ENCODE measurements at regions not wholly inside any gene's neighbourhood (a gene's known extent, or its start where the extent isn't known, plus 50 kb on each side); places are given as distances from the start of the nearest gene placed in this dataset.
"Not testable (repeated sequence)": the region's sequence is repeated elsewhere in the genome, so short reads cannot be mapped to it uniquely, and the experiment has no call there.

GRCh38 chr5:50527514-50528060 is 86.5 kb upstream of the EMB start:
- TF ChIP-seq CTCF (conservative IDR thresholded peaks at IDR 0.05; ENCODE audit: low read depth in 2 of 2); ETS1 (IDR thresholded peaks at IDR 0.05): not testable (repeated sequence)
